22Rv1 (cell line): ENCODE measurements at regions not wholly inside any gene's neighbourhood (a gene's known extent, or its start where the extent isn't known, plus 50 kb on each side); places are given as distances from the start of the nearest gene placed in this dataset.

Experiments
- H3K27ac ChIP-seq: fragments of 450-650 bp; 2 replicates; pipeline ENCODE4 v1.5.1; 2017
- ZFX ChIP-seq: fragments of 450-650 bp; IDR thresholded peaks from 2 replicates; pipeline ENCODE4 v1.6.1; 2017; ENCODE audit warnings: antibody characterized with exemption, borderline replicate concordance
- TF ChIP-seq, protein P1 (sequence below): fragments of 450-650 bp; IDR thresholded peaks from 2 replicates; pipeline ENCODE4 v1.5.1; 2017; ENCODE audit warnings: mild to moderate bottlenecking

DNA sequence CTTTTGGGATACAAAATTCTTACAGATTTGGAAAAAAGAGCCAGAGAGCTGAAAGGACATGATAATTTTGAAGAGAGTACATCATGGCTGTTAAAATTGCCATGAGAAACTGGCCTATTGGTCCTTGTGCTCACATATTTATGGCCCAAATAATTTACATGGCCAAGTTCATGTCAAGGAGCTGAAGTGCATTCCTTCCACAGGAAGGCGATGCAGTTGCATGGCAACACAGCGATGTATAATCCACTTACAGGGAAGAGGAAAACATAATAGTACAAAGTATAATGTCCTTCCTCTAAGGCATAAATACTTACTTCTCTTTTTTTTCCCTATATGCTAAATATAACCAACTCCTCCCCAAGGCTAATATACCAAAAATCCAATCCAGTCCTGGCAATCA is 914.5 kb upstream of the AGA start:
- TF ChIP-seq ZFX = no peak
- TF ChIP-seq, protein P1, sequence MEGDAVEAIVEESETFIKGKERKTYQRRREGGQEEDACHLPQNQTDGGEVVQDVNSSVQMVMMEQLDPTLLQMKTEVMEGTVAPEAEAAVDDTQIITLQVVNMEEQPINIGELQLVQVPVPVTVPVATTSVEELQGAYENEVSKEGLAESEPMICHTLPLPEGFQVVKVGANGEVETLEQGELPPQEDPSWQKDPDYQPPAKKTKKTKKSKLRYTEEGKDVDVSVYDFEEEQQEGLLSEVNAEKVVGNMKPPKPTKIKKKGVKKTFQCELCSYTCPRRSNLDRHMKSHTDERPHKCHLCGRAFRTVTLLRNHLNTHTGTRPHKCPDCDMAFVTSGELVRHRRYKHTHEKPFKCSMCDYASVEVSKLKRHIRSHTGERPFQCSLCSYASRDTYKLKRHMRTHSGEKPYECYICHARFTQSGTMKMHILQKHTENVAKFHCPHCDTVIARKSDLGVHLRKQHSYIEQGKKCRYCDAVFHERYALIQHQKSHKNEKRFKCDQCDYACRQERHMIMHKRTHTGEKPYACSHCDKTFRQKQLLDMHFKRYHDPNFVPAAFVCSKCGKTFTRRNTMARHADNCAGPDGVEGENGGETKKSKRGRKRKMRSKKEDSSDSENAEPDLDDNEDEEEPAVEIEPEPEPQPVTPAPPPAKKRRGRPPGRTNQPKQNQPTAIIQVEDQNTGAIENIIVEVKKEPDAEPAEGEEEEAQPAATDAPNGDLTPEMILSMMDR = no peak

DNA sequence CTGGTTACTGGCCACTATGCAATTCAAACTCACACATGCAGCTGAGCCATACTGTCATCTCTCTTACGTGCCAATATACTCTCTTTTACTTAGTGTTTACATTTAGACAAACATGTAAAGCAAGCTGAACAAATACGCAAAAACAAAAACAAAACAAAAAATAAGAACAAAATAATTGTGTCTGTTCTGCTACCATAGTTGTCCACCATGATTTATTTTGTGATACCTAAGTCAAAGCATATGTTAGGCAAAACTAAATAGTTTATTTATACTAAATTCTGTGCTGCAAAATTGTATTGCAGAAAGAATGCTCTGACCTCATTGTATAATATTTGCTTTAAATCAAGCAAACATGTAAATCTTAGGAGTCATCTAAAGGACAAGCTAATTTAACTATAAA is 943.2 kb upstream of the AGA start:
- no peak overlapping the region for H3K27ac ChIP-seq
- no peak for TF ChIP-seq ZFX
- TF ChIP-seq, protein P1 = no peak

More for the DNA sequence above, 914.5 kb upstream of the AGA start:
- H3K27ac ChIP-seq = no peak overlapping the region

DNA sequence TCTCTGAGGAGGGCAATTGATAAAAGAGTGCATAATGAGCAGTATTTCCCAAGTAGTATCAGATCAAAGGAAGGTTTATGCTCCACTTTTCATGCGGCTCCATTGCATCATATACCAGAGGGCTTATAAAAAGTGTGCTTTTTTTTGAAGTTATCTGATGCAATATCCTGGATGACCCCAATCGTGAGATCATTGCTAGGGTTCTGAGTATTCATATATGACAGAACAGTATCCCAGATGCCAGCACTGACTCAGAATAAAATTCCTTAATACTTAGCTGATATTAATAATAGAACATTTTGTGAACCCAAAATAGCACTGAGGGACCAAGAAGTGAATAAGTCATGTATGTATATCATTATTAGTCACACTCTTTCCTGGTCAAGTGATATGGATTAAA is 945.5 kb upstream of the AGA start:
- TF ChIP-seq, protein P1 = no peak
- TF ChIP-seq ZFX = no peak
- no peak overlapping the region for H3K27ac ChIP-seq

DNA sequence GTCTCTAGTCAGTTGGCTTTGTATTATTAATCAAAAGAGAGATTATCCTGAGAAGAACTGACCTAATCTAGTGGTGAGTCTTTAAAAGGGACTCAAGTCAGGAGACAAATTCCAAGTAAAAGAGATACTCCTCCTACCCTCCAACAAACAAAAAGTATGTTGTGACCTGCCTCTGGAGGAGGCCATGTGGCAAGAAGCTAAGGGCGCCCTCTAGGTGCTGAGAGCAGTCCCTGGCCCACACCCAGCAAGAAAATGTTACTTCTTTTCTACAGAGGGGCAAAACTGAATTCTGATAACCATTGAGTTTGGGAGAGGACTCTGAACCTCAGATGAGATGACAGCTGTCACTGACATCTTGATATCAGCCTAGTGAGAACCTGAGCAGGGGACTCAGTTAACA is 953.6 kb upstream of the AGA start:
- TF ChIP-seq, protein P1 = peak; percentile 62
- TF ChIP-seq ZFX = no peak

DNA sequence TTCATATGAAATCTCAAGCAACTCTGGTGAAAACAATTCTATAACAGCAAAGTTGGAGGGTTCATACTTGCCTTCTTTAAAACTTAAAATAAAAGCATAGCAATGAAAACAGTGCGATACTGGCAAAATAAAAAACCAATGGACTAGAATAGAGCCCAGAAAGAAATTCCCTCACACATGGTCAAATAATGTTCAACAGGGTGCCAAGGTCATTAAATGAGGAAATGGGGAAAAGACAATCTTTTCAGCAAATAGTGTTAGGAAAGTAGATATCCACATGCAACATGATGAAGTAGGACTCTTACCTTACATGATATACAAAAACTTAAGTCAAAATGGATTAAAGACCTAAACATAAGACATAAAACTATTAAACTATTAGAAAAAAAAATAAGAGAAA is 970.2 kb upstream of the AGA start:
- H3K27ac ChIP-seq = no peak overlapping the region
- TF ChIP-seq, protein P1 = no peak
- no peak for TF ChIP-seq ZFX

More for the DNA sequence above, 953.6 kb upstream of the AGA start:
- no peak overlapping the region for H3K27ac ChIP-seq

DNA sequence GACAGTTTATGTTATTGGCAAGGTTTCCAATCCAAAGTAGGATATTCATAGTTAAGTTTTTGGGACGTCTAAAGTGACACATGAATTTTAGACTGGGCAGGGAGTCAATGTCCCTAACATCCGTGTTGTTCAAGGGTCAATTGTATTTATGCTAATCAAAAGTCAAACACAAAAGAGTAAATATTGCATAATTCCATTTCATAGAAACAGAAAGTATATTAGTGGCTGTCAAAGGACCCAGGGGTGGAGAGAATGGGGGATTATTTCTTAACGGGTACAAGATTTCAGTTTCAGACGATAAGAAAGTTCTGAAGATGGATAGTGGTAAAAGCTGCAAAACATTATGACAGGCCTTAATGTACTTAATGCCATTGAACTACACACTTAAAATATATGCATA is 971.8 kb upstream of the AGA start:
- no peak overlapping the region for H3K27ac ChIP-seq
- no peak for TF ChIP-seq ZFX
- TF ChIP-seq, protein P1 = no peak

DNA sequence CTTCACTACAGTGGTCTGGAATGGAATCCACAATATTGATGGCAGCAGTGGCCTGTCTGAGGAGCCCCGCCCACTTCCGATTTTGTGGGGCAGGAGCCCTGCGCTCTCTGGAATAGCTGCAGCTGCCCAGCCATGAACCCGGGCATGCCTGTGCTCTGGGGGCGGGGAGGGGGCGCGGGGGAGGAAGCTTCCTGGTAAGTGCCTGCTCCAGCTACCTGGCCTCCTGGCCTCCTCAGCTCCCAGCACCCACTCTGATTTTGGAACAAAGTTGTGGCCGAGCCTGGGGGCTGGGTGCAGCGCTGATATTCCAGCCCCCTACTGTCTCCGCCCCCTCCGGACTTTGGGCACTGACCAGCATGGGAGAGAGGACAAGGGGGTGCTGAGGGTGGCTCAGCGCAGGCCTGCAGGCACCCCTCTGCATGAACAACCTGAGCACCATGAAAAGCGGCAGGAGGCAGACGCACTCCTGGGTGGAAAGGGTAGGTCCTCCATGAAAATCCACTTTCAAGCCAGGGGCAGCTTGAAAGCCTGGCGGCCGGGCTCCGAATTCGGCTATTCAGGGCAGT is 972.7 kb upstream of the AGA start:
- no peak overlapping the region for H3K27ac ChIP-seq
- TF ChIP-seq ZFX = no peak
- TF ChIP-seq, protein P1 = no peak
